PC-3 (cell line): ENCODE measurements at regions not wholly inside any gene's neighbourhood (a gene's known extent, or its start where the extent isn't known, plus 50 kb on each side); places are given as distances from the start of the nearest gene placed in this dataset.

Source experiments
- ATAC-seq: fragments of 200-7000 bp; cut with Tn5 transposase; 2 replicates; pipeline ENCODE4 v1.9.1; 2020; ENCODE audit warnings: mild to moderate bottlenecking, moderate library complexity
- BruUV-seq: library from RNA; stranded (reverse); fragments of 400-500 nt; replicated peaks from 2 replicates; lab custom pipeline; 2021; lab: Mats Ljungman, UMichigan
- CTCF ChIA-PET: fragments of 300-600 bp; sonication (Branson Sonifier 250); formaldehyde crosslinking; loops from one replicate; lab custom pipeline; 2022; ENCODE audit warnings: antibody characterized with exemption; lab: Charles Lee
- POLR2A ChIA-PET: fragments of 300-600 bp; sonication (Branson Sonifier 250); formaldehyde crosslinking; loops from one replicate; lab custom pipeline; 2022; ENCODE audit warnings: antibody characterized with exemption; ENCODE audit not compliant: unreplicated experiment; lab: Charles Lee
- DNase-seq: peaks from one replicate; pipeline ENCODE4 v3.0.0-alpha.2; 2015
- H2AFZ ChIP-seq: fragments of 300-600 bp; sonication (generic); 2 replicates; pipeline ENCODE4 v1.6.0; 2016; ENCODE audit warnings: antibody characterized with exemption, low read length
- H3F3A ChIP-seq: fragments of 300-600 bp; sonication (generic); one replicate; pipeline ENCODE4 v1.6.0; 2017; ENCODE audit warnings: antibody characterized with exemption, low read length, control low read depth, mild to moderate bottlenecking; ENCODE audit not compliant: unreplicated experiment
- H3K27ac ChIP-seq: fragments of 300-600 bp; sonication (generic); 2 replicates; pipeline ENCODE4 v1.5.1; 2016; ENCODE audit warnings: mild to moderate bottlenecking, low read length
- H3K27me3 ChIP-seq: fragments of 300-600 bp; sonication (generic); 2 replicates; pipeline ENCODE4 v1.6.1; 2016; ENCODE audit warnings: low read length, mixed read lengths
- H3K36me3 ChIP-seq: fragments of 300-600 bp; sonication (generic); 2 replicates; pipeline ENCODE4 v1.6.1; 2016; ENCODE audit warnings: low read depth, mixed run types, low read length, mixed read lengths
- H3K4me1 ChIP-seq: fragments of 300-600 bp; sonication (generic); 2 replicates; pipeline ENCODE4 v1.5.1; 2016; ENCODE audit warnings: low read length; ENCODE audit not compliant: insufficient read depth
- H3K4me2 ChIP-seq: fragments of 300-600 bp; sonication (generic); 2 replicates; pipeline ENCODE4 v1.6.0; 2016; ENCODE audit warnings: low read length
- H3K4me3 ChIP-seq: fragments of 300-600 bp; sonication (generic); 2 replicates; pipeline ENCODE4 v1.5.1; 2016; ENCODE audit warnings: mild to moderate bottlenecking, low read length, mixed read lengths
- H3K79me2 ChIP-seq: fragments of 300-600 bp; sonication (generic); 2 replicates; pipeline ENCODE4 v1.6.1; 2017; ENCODE audit warnings: low read length, mixed read lengths
- H3K9ac ChIP-seq: fragments of 300-600 bp; sonication (generic); 2 replicates; pipeline ENCODE4 v1.6.0; 2016; ENCODE audit warnings: mild to moderate bottlenecking, low read length
- H3K9me2 ChIP-seq: fragments of 300-600 bp; sonication (generic); replicated peaks from 2 replicates; pipeline ENCODE4 v1.6.1; 2016; ENCODE audit warnings: mixed run types, low read length, mixed read lengths
- H3K9me3 ChIP-seq: fragments of 300-600 bp; sonication (generic); 2 replicates; pipeline ENCODE4 v1.6.1; 2016; ENCODE audit warnings: low read length, mixed read lengths
- H4K20me1 ChIP-seq: fragments of 300-600 bp; sonication (generic); 2 replicates; pipeline ENCODE4 v1.6.1; 2016; ENCODE audit warnings: low read length, mixed read lengths
- CTCF ChIP-seq: fragments of 300-600 bp; sonication (generic); conservative IDR thresholded peaks from 2 replicates; pipeline ENCODE4 v1.5.1; 2017; ENCODE audit warnings: antibody characterized with exemption, low read depth, mild to moderate bottlenecking, low read length
- EZH2 ChIP-seq: fragments of 300-600 bp; sonication (generic); IDR thresholded peaks from one replicate; pipeline ENCODE4 v1.6.1; 2017; ENCODE audit warnings: antibody characterized with exemption, mild to moderate bottlenecking, low read length; ENCODE audit not compliant: unreplicated experiment
- EZH2phosphoT487 ChIP-seq: fragments of 300-600 bp; sonication (generic); IDR thresholded peaks from 2 replicates; pipeline ENCODE4 v1.6.1; 2018; ENCODE audit warnings: mild to moderate bottlenecking, antibody characterized with exemption, low read length, borderline replicate concordance
- intact Hi-C: fragments of 100-400 bp; cut with micrococcal nuclease; formaldehyde crosslinking; loops from 2 replicates; pipeline ENCODE4 v1.9.0; 2023

- Histone ChIP-seq H3K4me3 (no peak overlapping the region), H2AFZ (no peak overlapping the region), H3K9me3 (no peaks in the 10 kb centered on the region), H3K4me1 (no peaks in the 10 kb centered on the region), H3K36me3 (no peaks in the 10 kb centered on the region), H4K20me1 (no peaks in the 10 kb centered on the region), H3K4me2 (no peak overlapping the region), H3K27me3 (peaks cover 12% of the 10 kb centered on the region; the same call in 1 of the 2 replicates), H3F3A (no peaks in the 10 kb centered on the region), H3K9ac (no peak overlapping the region), H3K9me2 (no peaks in the 10 kb centered on the region), H3K27ac (no peak overlapping the region), H3K79me2 (no peaks in the 10 kb centered on the region)
- ATAC-seq (no peak), DNase-seq (no peak)
- TF ChIP-seq CTCF, result no peak
- no peak for TF ChIP-seq EZH2
- TF ChIP-seq EZH2phosphoT487, result no peak
- ChIA-PET POLR2A (interaction anchor here (0.7 kb wide), 2 partner anchors 252 to 941 kb away, joined by 4 to 6 read pairs; no protein-coding TSS in a partner anchor), CTCF (no interaction called here)
- intact Hi-C loops, result no loop called here
- BruUV-seq, result no TSS peak
These were observed 135.2 kb upstream of the COL11A1 start for GRCh38 chr1:103243481-103243880.

- no peaks in the 10 kb centered on the region for H3F3A ChIP-seq
- H3K9me2 ChIP-seq, result no peaks in the 10 kb centered on the region
- DNase-seq (no peak), ATAC-seq (no peak)
- H3K9me3 ChIP-seq, result no peaks in the 10 kb centered on the region
- no peak overlapping the region for H3K9ac ChIP-seq
- no peaks in the 10 kb centered on the region for H3K4me1 ChIP-seq
- no peaks in the 10 kb centered on the region for H4K20me1 ChIP-seq
- H3K79me2 ChIP-seq, result no peaks in the 10 kb centered on the region
- CTCF ChIA-PET, result no interaction called here
- no TSS peak for BruUV-seq
- intact Hi-C loops, result no loop called here
- POLR2A ChIA-PET, result no interaction called here
- H2AFZ ChIP-seq, result no peak overlapping the region
- no peaks in the 10 kb centered on the region for H3K27me3 ChIP-seq
- H3K36me3 ChIP-seq, result no peaks in the 10 kb centered on the region
- H3K27ac ChIP-seq, result no peak overlapping the region
- H3K4me3 ChIP-seq, result no peak overlapping the region
- TF ChIP-seq CTCF (no peak), EZH2phosphoT487 (no peak), EZH2 (no peak)
- H3K4me2 ChIP-seq, result no peak overlapping the region
These were observed 130.7 kb upstream of the COL11A1 start for GRCh38 chr1:103239034-103239433.

GRCh38 chr1:103230061-103230460 lies 121.7 kb upstream of the COL11A1 start:
- TF ChIP-seq EZH2phosphoT487, result no peak
- TF ChIP-seq EZH2, result no peak
- no peak for TF ChIP-seq CTCF
- no peak for DNase-seq

More at GRCh38 chr1:103230061-103230460, 121.7 kb upstream of the COL11A1 start:
- Histone ChIP-seq H3K9ac (no peak overlapping the region), H3K9me2 (no peaks in the 10 kb centered on the region), H4K20me1 (no peaks in the 10 kb centered on the region), H3K36me3 (no peaks in the 10 kb centered on the region), H3K27me3 (no peaks in the 10 kb centered on the region), H3K9me3 (no peaks in the 10 kb centered on the region), H3F3A (no peaks in the 10 kb centered on the region), H3K27ac (no peak overlapping the region), H2AFZ (no peak overlapping the region), H3K79me2 (no peaks in the 10 kb centered on the region), H3K4me3 (no peak overlapping the region), H3K4me1 (no peaks in the 10 kb centered on the region), H3K4me2 (no peak overlapping the region)
- POLR2A ChIA-PET, result no interaction called here
- intact Hi-C loops, result no loop called here
- no peak for ATAC-seq
- CTCF ChIA-PET, result no interaction called here
- BruUV-seq, result no TSS peak
